Superior temporal gyrus (tissue), 1 donor: ENCODE measurements at regions not wholly inside any gene's neighbourhood (a gene's known extent, or its start where the extent isn't known, plus 50 kb on each side); places are given as distances from the start of the nearest gene placed in this dataset.

Experiments used
- DNase-seq: peaks from one replicate; pipeline ENCODE4 v3.0.0-alpha.2; 2016; ENCODE audit errors: extremely low spot score

DNA sequence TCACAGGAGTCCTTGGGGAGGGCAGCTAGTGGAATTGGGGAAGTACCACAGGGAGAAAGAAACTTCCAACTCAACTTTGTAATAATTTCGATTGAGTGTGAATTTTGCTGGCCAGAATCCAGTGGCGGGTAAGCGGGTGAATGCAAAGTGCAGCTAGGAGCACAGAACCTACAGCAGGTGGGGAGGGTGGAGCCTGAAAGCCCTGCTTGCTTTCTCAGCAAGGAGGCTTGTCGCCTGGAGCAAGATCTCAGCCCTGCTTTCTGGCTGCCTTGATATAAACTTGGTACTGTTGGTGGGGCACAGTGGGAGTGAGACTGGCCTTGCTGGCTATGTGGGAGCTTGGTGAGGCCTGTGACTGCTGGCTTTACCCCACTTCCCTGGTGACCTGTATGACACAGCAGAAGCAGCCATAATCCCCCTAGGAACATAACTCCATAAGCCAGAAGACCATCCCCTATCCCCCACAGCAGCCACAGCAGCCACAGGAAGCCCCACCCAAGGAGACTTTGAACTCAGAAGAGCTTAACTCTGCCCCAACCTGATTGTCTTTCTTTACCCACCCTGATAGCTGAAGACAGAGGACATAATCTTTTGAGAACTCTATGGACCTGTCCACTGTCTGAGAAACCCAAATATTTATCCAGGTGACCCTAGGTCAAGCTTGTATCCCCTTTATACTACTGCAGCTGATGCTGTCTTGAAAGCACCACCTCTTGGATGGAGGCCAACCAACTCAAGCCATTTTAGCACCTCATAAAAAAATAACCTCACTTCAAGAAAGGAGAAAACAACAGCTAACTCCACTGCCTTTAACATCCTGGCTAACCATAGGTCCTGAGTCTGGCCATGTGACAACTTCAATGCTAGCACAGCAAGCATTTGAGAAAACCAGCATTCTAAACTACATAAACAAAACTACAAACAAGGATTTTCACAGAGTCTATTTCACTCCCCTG lies 87.2 kb upstream of the PDE5A start:
- DNase-seq: no peak

DNA sequence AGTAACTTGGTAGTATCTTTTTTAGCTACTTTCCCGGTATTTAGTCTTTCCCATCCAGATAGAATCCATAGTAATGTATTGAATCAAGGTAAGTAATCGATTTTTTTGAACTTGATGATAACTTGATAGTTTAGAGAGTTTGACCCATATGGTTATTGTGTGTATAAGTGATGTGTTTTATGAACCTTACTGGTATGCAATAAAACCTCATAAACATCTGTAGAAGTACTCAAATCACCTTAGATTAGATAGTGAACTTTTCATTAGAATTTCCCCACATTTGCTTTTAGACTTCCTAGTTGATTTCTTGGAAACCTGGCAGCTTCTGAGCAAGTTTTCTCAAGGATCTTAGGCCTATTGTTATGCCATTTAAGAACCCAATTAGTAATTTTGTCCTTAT lies 80.8 kb upstream of the PDE5A start:
- DNase-seq: no peak

DNA sequence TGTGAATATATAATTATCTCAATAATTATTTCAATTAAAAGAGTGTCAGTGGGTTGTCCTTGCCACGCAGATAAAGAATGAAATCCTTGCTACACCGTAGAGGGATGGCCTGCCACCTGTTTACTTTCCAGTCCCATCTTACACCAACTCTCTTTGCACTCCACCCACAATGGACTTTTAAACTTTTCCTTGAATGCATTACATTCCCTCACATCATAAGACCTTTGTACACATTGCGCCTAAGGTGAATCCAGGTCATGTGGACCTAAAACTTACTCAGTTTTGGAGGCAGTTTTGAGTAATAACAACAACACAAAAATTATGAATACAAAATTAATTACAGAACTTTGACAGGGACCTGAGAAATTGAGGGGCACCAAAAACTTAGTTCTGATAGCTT lies 78.7 kb upstream of the PDE5A start:
- no peak for DNase-seq

DNA sequence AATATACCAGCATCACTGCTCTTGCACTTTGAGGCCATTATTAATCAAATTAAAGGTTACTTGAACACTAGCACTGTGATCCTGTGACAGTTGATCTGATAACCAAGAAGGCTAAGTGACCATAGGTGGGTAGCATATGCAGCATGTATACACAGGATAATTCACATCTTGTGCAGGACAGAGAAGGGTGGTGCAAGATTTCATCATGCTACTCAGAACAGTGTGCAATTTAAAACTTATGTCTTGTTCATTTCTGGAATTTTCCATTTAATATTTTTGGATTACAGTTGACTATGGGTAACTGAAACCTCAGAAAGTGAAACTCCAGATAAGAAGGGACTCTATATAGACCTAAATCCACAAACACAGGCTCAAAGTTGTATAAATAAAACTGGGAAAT lies 78.2 kb upstream of the PDE5A start:
- no peak for DNase-seq

DNA sequence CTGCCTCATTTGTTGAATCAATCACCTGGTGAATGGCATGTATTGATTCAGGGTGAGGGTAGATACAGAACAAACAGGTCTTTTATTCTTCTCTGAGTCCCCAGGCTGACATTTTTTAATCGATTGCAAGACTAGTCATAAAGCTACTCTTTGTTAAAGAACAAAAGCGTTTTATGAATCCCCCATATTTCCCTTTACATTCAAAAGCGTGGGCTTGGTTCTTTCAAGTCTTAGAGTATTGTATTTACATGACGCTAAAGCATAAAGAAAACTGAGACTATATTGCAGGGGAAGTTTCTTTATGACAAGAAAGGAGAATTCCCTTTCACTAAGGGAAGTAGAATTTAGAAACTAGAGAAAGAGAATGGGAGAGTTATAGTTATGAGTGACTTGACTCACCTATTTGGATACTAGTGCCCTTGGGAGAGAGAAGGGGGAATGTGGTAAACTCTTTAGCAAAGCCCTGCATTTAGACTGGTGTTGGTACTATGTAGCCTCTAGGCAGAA lies 69.3 kb upstream of the PDE5A start:
- no peak for DNase-seq

DNA sequence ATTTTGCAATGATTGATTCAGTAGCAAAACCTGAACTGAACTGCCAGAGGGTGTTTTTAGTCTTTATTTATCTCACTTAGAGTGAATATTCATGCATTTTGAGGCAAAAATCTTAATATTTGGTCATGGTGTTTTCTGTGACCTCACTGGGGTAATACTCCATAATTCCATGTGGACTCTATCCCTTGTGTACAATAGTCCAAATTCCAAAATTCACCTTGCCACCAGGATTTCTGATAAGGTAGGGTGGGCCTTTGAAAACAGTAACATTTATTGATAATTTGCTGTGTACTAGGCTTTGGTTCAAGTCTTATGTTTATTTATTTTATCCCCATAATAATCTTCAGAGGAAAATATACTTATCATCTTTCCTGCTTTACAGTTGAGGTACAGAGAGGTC lies 68.4 kb upstream of the PDE5A start:
- no peak for DNase-seq

DNA sequence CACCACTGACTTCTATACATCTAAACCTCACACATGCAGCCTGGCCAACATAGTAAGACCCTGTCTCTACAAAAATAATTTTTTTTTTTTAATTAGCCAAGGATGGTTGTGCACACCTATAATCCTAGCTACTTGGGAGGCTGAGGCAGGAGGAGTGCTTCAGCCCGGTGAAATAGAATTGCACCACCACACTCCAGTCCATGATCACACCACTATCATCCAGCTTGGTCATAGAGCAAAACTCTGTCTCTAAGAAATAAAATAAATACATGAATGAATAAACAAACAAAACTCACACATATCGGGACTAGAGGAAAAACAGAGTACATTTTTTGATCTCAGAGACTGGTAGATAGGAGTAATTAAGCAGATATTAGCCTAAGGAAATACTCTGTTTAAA lies 66.6 kb upstream of the PDE5A start:
- DNase-seq: no peak

DNA sequence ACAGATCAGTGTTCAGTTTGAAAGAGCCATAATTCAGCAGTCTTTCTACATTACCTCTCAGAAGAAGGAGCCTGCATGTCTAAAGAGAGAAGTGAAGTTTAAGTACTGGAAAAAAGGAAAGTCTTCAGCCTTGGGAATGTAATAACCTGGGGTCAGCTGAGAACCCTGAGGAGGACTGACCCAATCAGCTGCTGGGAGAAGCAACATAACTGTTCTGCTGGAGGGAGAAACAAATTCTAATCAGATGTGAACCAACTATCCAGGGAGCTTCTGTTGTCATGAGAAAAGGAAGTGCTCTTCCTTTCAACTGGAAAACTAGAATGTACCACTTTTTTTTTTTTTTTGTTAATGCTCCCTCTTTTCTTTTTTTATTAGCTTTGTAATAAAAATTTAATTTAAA lies 64.5 kb upstream of the PDE5A start:
- DNase-seq: no peak

DNA sequence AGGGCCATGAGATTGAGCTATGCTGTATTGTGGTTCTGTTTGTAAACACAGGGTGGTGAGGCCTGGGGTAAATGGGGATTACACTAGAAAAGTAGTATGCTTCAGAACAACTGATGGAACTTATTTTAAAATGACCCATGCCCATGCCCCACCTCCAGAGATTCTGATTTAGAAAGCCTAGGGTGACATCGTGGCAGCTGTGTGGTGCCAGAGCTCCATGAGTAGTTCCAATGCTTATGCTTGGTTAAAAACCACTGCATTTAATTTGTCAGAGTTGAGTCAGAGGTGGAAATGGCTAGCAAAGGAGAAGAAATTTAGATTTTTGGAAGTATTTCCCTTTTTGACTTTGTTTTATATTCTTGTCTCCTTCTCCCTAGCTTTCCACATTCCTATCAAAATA lies 63.4 kb upstream of the PDE5A start:
- no peak for DNase-seq

DNA sequence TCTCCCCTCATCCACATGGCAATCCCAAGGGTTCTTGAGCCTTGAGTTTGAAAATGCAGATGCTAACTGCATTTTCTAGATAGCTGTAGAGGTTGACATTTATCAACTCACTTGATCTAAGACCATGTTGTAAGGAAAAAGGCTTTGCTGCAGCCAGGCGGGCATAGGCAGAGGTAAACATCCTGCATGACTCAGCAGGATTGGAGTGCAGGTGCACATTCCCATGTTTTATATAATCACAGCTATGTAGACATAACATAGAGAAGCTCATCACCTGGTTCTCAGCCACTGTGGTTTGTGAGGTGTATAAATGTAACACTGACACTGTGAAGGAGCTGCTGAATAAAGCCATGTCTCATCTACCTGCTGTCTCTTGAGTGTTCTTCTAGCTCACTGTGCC lies 62.3 kb upstream of the PDE5A start:
- no peak for DNase-seq

DNA sequence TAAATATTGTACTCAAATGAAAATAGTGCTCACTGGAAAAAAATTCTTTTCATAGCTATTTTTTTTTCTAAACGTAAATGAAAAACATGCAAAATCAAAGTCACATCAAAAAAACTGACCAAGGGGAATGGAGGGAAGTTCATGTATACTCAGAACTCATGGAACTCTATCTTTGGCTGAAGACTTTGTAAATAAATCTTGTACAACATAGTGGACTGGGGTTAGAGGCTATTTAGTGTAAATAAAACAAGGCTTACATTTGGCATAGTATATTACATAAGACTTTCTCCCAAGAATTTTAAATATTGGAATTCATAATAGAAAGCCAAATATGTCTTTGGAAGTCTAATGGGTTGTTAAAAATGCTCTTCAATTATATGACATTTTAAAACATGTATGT lies 59.8 kb upstream of the PDE5A start:
- DNase-seq: no peak

DNA sequence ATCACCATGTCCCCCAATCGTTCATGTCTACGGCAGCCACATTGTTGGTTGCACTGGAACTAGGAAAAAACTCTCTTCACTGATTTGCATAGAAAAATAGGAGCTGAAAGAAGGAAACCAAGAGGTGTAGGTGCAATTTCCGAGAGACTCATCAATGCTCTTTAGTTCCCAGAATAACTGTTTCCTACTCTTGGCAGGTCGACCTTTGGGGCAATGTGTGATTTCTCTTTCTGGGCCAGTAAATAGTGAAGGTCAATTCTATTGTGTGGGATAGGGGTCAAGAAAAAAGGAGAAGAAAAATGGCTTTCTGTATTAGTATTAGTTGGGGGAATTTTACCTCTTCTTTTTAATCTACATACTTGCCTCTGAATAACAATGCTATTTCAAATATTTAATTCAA lies 55.9 kb upstream of the PDE5A start:
- no peak for DNase-seq

DNA sequence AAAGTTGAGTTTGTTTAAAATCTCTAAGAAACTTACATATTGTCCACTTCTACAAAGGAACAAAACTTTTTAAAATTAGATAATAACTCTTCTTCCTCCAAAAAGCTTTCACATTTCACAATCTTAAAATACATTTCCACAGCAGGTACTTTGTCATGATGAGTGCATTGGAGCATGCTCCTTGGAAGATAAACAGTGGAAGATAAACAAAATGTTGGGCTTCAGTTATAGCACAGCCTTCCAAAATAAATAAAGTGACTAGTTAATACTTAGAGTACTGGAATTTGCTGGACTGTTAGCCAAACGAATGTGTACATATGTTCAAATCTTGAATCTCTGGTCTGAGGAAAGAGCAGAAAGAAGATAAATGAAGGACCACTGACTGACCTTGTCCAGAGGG lies 54.9 kb upstream of the PDE5A start:
- DNase-seq: no peak

DNA sequence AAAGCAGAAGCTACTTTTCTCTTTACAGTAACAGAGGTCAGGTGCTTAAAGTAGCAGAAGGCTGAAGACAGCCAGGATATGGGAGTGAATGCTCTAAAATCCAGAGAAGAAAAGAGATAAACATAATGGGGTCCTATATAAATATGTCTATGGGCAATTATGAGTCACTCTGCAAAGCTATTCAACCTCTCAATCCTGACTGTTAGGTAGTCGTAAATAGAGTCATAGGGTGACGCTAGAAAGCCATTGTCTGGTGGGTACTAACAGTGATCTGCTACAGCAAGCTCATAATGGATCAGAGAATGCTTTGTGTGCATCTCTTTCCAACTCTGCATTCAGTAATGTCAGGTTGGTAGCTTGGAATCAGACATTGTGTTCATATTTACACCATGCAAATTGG lies 53.5 kb upstream of the PDE5A start:
- DNase-seq: no peak

DNA sequence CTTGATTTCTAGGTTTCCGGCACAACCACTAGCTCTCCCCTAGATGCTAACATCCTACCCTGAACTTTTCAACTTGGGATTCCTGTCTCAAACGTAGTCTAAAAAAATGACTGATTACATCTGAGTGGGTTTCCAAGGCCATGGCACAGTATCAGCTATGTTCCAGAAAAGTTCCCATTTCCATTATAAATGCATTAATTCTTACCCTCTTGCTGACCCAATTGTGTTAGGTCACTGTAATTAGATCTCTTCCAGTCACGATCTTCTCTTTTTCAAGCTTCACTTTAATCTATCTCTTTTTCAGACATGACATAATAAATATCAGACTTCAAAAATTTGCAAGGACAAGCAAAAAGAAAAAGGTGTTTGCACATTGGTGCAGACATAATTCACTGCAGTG lies 50.6 kb upstream of the PDE5A start:
- no peak for DNase-seq

DNA sequence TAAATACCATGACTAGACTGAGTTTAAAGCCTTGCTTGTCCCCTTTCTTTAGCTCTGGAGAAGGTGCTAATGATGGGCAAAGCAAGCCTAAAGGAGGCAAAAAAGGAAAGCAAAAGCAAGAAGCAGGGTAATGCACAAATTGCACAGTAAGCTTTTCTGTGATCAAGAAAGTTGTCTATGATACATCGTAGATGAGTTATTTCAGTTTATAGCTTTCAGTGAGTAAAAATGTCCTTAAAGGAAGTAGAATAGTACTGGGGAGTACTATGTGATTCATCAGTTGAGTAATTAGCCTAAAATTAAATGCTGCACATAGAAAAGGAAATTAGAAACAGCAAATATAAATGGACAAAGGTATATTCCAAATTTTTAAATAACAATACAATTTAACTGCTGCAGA lies 50.2 kb upstream of the PDE5A start:
- DNase-seq: no peak
